Common myeloid progenitor, CD34-positive (primary cell): ENCODE measurements at regions not wholly inside any gene's neighbourhood (a gene's known extent, or its start where the extent isn't known, plus 50 kb on each side); places are given as distances from the start of the nearest gene placed in this dataset.

ENCODE experiments used
- CTCF ChIA-PET: fragments of 350-600 bp; sonication (Branson Sonifier 250); formaldehyde crosslinking; loops from one replicate; lab custom pipeline; 2021; ENCODE audit warnings: antibody characterized with exemption; lab: Charles Lee
- POLR2A ChIA-PET: fragments of 350-600 bp; sonication (Branson Sonifier 250); formaldehyde crosslinking; loops from one replicate; lab custom pipeline; 2021; ENCODE audit warnings: antibody characterized with exemption; lab: Charles Lee
- DNase-seq, 3 donors: peaks; one replicate each; pipeline versions ENCODE4 v3.0.0 to v3.0.0-alpha.2; 2013
- H3K27ac ChIP-seq, 2 experiments: 1 replicate in 1 of 2; 2 replicates in 1 of 2; pipeline ENCODE4 v1.7.0; 2013; ENCODE audit warnings: inconsistent platforms in 2 of 2, low read length in 2 of 2, mild to moderate bottlenecking in 2 of 2, low read depth in 1 of 2, moderate library complexity in 1 of 2; ENCODE audit not compliant: severe bottlenecking in 2 of 2, insufficient read depth in 1 of 2, poor library complexity in 1 of 2
- H3K27me3 ChIP-seq, 5 experiments: replicated peaks in 2 of 5; 1 replicate in 3 of 5; 2 replicates in 2 of 5; pipeline versions ENCODE4 v1.6.1 to v1.7.0; 2013; ENCODE audit warnings: low read length in 4 of 5, mild to moderate bottlenecking in 2 of 5, moderate library complexity in 2 of 5, inconsistent platforms in 1 of 5; ENCODE audit not compliant: insufficient read depth in 5 of 5, control insufficient read depth in 4 of 5
- H3K36me3 ChIP-seq, 4 experiments: 1 replicate in 2 of 4; 2 replicates in 2 of 4; pipeline versions ENCODE4 v1.6.1 to v1.7.0; 2013; ENCODE audit warnings: low read length in 3 of 4, control low read depth in 1 of 4, mild to moderate bottlenecking in 1 of 4; ENCODE audit not compliant: control insufficient read depth in 4 of 4, insufficient read depth in 4 of 4
- H3K4me1 ChIP-seq, 4 experiments: 1 replicate in 3 of 4; 2 replicates in 1 of 4; pipeline versions ENCODE4 v1.6.1 to v1.7.1; 2013; ENCODE audit warnings: low read length in 3 of 4, mild to moderate bottlenecking in 3 of 4, control low read depth in 1 of 4, inconsistent platforms in 1 of 4, moderate library complexity in 1 of 4; ENCODE audit not compliant: control insufficient read depth in 4 of 4, insufficient read depth in 4 of 4; ENCODE audit errors: control extremely low read depth in 1 of 4
- H3K4me3 ChIP-seq, 7 experiments: 1 replicate in 4 of 7; 2 replicates in 3 of 7; pipeline versions ENCODE4 v1.5.1 to v1.7.0; 2013; ENCODE audit warnings: mild to moderate bottlenecking in 7 of 7, low read length in 6 of 7, moderate library complexity in 6 of 7, inconsistent platforms in 2 of 7, low read depth in 2 of 7, control low read depth in 1 of 7; ENCODE audit not compliant: insufficient read depth in 4 of 7, control insufficient read depth in 1 of 7; ENCODE audit errors: extremely low read depth in 1 of 7
- H3K9me3 ChIP-seq, 5 experiments: 1 replicate in 4 of 5; 2 replicates in 1 of 5; pipeline versions ENCODE4 v1.6.1 to v1.7.1; 2013; ENCODE audit warnings: low read length in 4 of 5, mild to moderate bottlenecking in 2 of 5, inconsistent platforms in 1 of 5, low read depth in 1 of 5, moderate library complexity in 1 of 5; ENCODE audit not compliant: control insufficient read depth in 4 of 5, insufficient read depth in 2 of 5; ENCODE audit errors: control extremely low read depth in 1 of 5
- WGBS: methylation state at CpG from one replicate; pipeline ENCODE4 v1.1.5; 2013; ENCODE audit not compliant: insufficient coverage; 5-methylcytosine and 5-hydroxymethylcytosine counted together

DNA sequence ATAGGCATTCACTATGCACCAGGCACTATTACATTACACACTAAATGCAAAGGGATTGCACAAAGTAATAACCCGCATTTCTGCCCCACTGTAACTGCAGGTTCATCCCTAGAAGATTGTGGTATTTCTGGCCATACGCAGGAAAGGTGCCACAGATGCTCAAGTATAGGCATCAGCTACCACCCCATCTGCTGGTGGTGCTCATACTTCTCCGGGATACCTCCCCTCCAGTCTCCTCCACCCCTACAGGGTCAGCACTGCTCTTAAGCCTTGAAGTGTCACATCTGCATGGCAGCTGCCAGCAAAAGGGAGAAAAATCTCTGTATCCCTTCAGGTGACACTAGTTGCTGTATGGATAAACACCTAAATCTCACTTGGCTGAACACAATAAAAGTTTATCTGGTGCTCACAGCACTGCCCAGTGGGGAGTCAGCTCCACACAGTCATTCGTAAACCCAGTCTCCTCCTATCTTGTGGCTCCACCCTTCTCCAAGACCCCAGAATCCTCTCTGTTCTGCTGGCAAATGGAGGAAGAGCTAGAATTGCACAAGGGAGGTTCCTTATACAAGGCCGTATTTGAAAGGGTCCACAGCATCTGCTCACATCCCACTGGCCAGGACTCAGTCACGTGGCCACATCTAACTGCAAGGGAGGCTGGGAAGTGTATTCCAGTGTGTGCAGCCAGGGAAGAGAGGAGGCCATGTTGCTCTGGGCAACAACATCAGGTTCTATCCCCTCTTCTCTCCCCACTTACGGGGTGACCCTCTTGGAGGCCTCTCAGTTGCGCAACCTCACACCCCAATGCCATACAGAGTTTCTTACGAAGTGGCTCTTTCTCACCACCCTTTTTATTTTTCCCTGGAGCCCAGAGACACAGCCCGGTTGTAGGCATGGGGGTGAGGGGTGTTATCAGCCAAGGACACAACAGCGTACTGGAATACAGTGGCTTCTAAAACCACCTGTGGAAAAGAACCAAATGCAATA, 114.7 kb downstream of the BUD13 start:
- H3K9me3 ChIP-seq: peaks cover 0 to 7% (median 0%) of the 10 kb centered on the region in 5 experiments
- WGBS: 96% methylated on average over 5 of the region's 11 CpGs
- DNase-seq: no peak
- no peak overlapping the region for H3K27ac ChIP-seq
- no peaks in the 10 kb centered on the region for H3K27me3 ChIP-seq
- H3K4me1 ChIP-seq: peaks cover 0 to 2% (median 0%) of the 10 kb centered on the region in 4 experiments
- CTCF ChIA-PET: no interaction called here
- no peak overlapping the region for H3K4me3 ChIP-seq
- POLR2A ChIA-PET: no interaction called here
- no peaks in the 10 kb centered on the region for H3K36me3 ChIP-seq

DNA sequence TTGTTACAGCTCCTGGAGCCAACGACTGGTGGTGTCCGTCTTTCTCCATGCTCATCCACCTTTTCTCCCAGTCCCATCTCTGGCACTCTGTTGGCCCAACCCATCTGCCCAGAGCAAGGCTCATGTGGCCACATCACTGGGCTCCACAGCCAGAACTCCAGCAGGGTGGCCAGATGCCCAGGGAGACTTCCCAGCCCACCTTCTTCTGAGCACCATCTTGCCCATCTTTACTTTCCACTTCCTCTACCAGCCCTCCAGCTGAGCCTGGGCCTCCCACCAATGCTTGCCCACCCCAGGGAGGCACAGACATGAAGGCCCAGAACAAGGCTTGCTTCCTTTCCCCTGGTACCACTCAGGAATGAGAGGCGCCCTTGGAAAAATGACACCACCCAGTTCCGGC, 116.8 kb downstream of the BUD13 start:
- Histone ChIP-seq H3K4me1 (peaks cover 0 to 18% (median 9%) of the 10 kb centered on the region in 4 experiments), H3K27me3 (peaks cover 0 to 2% (median 0%) of the 10 kb centered on the region in 5 experiments), H3K4me3 (no peak overlapping the region), H3K27ac (no peak overlapping the region), H3K9me3 (peaks cover 0 to 7% (median 0%) of the 10 kb centered on the region in 5 experiments), H3K36me3 (no peaks in the 10 kb centered on the region)
- no peak for DNase-seq
- 90% methylated on average over 3 of the region's 4 CpGs for WGBS
- CTCF ChIA-PET: interaction anchor here (1.1 kb wide), 1 partner anchor 15 kb away, joined by 3 read pairs; no protein-coding TSS in a partner anchor
- POLR2A ChIA-PET: no interaction called here

- ChIA-PET CTCF (interaction anchor here (1.2 to 2.1 kb wide), 3 partner anchors 9 to 23 kb away, joined by 3 to 5 read pairs (median 3); no protein-coding TSS in a partner anchor), POLR2A (no interaction called here)
- WGBS: no CpG with 5 or more reads among the region's 1 CpG
- Histone ChIP-seq H3K27me3 (peaks cover 0 to 2% (median 0%) of the 10 kb centered on the region in 5 experiments), H3K9me3 (peaks cover 0 to 7% (median 0%) of the 10 kb centered on the region in 5 experiments), H3K27ac (no peak overlapping the region), H3K36me3 (no peaks in the 10 kb centered on the region), H3K4me3 (no peak overlapping the region), H3K4me1 (peaks cover 0 to 25% (median 11%) of the 10 kb centered on the region in 4 experiments)
- no peak for DNase-seq
Measured at GRCh38 chr11:116654526-116654925, 118.3 kb downstream of the BUD13 start.

GRCh38 chr11:116653206-116653605, 119.6 kb downstream of the BUD13 start:
- POLR2A ChIA-PET: no interaction called here
- CTCF ChIA-PET: interaction anchor here (2.1 to 2.2 kb wide), 2 partner anchors 12 to 38 kb away, joined by 5 read pairs; no protein-coding TSS in a partner anchor
- Histone ChIP-seq H3K27me3 (peaks cover 0 to 2% (median 0%) of the 10 kb centered on the region in 5 experiments), H3K4me3 (no peak overlapping the region), H3K27ac (no peak overlapping the region), H3K9me3 (peaks cover 0 to 7% (median 0%) of the 10 kb centered on the region in 5 experiments), H3K36me3 (no peaks in the 10 kb centered on the region), H3K4me1 (peaks cover 0 to 31% (median 14%) of the 10 kb centered on the region in 4 experiments)
- WGBS: 97% methylated on average over 7 of the region's 9 CpGs
- no peak for DNase-seq

GRCh38 chr11:116651737-116652237, 121.0 kb downstream of the BUD13 start:
- peaks cover 0 to 7% (median 0%) of the 10 kb centered on the region in 5 experiments for H3K9me3 ChIP-seq
- no peak overlapping the region for H3K27ac ChIP-seq
- peaks cover 0 to 36% (median 14%) of the 10 kb centered on the region in 4 experiments for H3K4me1 ChIP-seq
- CTCF ChIA-PET: interaction anchor here (1.0 to 2.2 kb wide), 3 partner anchors 10 to 40 kb away, joined by 3 to 5 read pairs (median 4); no protein-coding TSS in a partner anchor
- 15% methylated on average over 4 of the region's 6 CpGs for WGBS
- no peaks in the 10 kb centered on the region for H3K36me3 ChIP-seq
- POLR2A ChIA-PET: no interaction called here
- H3K27me3 ChIP-seq: peaks cover 0 to 2% (median 0%) of the 10 kb centered on the region in 5 experiments
- peak in 1 of 3 donors; percentile 40 for DNase-seq
- peak overlapping the region in 1 of 7 experiments; percentile 13 for H3K4me3 ChIP-seq

DNA sequence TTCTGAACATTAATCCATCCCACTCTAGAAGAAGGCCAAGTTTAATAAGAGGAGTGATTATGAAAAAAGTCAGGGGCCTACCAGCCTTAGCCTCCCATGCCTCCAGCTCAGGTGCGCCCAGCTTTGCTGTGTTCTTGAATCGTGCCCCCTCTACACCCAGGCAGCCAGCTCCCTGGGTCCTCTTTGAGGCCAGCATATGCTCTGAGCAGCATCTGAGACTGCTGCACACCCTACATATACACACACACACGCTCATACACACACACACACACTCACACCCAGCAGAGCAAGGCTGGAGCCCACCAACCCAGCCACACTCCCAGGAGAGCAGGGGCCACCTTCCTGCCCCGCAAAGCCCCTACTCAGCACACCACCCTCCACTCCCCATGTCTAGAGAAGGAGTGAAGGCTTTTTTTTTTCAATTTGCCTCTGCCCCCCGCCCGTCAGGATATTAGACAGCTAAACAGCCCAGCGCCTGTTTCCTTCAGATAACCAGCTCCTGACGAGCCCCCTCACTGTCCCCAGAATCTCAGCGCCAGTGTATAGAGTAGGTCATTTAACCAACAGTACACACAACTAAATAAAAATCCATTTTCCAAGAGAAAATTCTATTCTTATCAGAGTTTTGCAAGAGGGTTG, 121.6 kb downstream of the BUD13 start:
- Histone ChIP-seq H3K9me3 (peaks cover 0 to 7% (median 0%) of the 10 kb centered on the region in 5 experiments), H3K27ac (no peak overlapping the region), H3K4me1 (peaks cover 0 to 36% (median 14%) of the 10 kb centered on the region in 4 experiments), H3K27me3 (peaks cover 0 to 2% (median 0%) of the 10 kb centered on the region in 5 experiments), H3K36me3 (no peaks in the 10 kb centered on the region), H3K4me3 (no peak overlapping the region)
- POLR2A ChIA-PET: no interaction called here
- WGBS: 33% methylated on average over 1 of the region's 9 CpGs
- CTCF ChIA-PET: interaction anchor here (1.0 to 1.2 kb wide), 2 partner anchors 9 to 28 kb away, joined by 3 to 4 read pairs; no protein-coding TSS in a partner anchor
- DNase-seq: peak; percentile 83 to 96 (median 90)
